ENCODE measurements at regions not wholly inside any gene's neighbourhood (a gene's known extent, or its start where the extent isn't known, plus 50 kb on each side); places are given as distances from the start of the nearest gene placed in this dataset.

DNA sequence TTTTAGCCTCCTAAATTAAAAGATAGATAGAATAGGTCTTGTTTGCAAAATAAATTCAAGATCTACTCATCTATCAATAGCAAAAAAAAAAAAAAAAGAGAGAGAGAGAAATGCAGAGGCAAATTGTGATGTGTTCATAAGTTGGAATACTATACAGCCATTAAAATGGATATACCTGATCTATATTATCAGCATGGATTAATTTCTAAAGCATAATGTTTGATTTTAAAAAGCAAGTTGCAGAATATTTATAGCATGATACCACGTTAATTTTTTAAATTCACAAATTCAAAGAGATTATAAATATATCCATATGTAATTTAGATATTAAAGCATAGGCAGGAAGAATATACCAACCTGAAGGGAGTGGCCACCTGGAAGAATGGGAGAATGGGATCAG lies 114.9 kb upstream of the PTPRT start:
- TF ChIP-seq SIN3A (IDR thresholded peaks at IDR 0.05; ENCODE audit: borderline replicate concordance, insufficient read depth, low read length), result no peak
- TF ChIP-seq, protein P1, sequence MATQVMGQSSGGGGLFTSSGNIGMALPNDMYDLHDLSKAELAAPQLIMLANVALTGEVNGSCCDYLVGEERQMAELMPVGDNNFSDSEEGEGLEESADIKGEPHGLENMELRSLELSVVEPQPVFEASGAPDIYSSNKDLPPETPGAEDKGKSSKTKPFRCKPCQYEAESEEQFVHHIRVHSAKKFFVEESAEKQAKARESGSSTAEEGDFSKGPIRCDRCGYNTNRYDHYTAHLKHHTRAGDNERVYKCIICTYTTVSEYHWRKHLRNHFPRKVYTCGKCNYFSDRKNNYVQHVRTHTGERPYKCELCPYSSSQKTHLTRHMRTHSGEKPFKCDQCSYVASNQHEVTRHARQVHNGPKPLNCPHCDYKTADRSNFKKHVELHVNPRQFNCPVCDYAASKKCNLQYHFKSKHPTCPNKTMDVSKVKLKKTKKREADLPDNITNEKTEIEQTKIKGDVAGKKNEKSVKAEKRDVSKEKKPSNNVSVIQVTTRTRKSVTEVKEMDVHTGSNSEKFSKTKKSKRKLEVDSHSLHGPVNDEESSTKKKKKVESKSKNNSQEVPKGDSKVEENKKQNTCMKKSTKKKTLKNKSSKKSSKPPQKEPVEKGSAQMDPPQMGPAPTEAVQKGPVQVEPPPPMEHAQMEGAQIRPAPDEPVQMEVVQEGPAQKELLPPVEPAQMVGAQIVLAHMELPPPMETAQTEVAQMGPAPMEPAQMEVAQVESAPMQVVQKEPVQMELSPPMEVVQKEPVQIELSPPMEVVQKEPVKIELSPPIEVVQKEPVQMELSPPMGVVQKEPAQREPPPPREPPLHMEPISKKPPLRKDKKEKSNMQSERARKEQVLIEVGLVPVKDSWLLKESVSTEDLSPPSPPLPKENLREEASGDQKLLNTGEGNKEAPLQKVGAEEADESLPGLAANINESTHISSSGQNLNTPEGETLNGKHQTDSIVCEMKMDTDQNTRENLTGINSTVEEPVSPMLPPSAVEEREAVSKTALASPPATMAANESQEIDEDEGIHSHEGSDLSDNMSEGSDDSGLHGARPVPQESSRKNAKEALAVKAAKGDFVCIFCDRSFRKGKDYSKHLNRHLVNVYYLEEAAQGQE (IDR thresholded peaks at IDR 0.05; ENCODE audit: insufficient read depth in 1 of 2, low read depth in 2 of 2, low read length in 2 of 2), result no peak
- no peak for TF ChIP-seq TAF1 (IDR thresholded peaks at IDR 0.05; ENCODE audit: borderline replicate concordance, insufficient read depth, low read length)
- no peak for TF ChIP-seq FOXP2 (optimal IDR thresholded peaks at IDR 0.05; ENCODE audit: borderline replicate concordance, extremely low read depth, extremely low read length, insufficient read depth)
- TF ChIP-seq POLR2AphosphoS5 (IDR thresholded peaks at IDR 0.05; ENCODE audit: low read depth, low read length), result no peak

DNA sequence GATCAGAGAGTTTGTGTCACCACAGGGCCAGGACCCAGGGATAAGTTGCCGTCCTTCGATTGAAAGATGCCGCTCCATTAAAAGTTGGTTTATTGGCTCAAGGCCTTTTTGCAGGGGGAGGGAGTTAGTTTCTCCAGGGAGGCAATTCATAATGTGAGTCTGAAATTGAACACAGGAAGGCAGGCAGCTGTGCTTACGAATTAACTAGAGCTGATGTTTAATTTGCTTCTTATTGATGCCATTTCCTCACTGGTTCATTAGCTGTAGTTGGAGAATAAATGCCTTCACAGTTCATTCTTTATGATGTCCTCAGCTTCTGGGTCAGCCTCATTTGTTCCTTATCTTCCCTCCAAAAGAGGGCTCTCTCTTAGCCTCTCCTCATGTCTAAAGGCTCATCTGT lies 113.2 kb upstream of the PTPRT start:
- TF ChIP-seq SIN3A (IDR thresholded peaks at IDR 0.05; ENCODE audit: borderline replicate concordance, insufficient read depth, low read length) (no peak), FOXP2 (optimal IDR thresholded peaks at IDR 0.05; ENCODE audit: borderline replicate concordance, extremely low read depth, extremely low read length, insufficient read depth) (no peak), TAF1 (IDR thresholded peaks at IDR 0.05; ENCODE audit: borderline replicate concordance, insufficient read depth, low read length) (no peak), POLR2AphosphoS5 (IDR thresholded peaks at IDR 0.05; ENCODE audit: low read depth, low read length) (no peak)

DNA sequence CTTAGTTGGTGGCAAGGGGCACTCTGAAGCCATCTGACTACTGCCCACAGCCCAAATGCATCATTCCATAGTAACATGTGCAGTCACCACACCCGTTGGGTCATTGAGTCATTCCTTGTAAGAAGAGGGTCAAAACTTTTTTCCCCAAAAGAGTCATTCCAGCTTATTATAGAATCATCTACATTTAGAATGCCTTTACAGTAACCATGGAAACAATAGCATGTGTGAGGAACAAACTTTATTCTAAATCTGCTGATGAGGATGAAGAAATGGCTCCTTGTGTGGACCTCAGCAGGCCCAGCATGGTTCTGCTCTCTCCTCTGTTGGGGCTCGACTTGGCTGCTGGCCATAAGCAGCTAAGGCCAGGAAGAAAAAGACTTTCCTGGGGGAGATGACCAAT lies 111.2 kb upstream of the PTPRT start:
- TF ChIP-seq SIN3A (IDR thresholded peaks at IDR 0.05; ENCODE audit: borderline replicate concordance, insufficient read depth, low read length) (no peak), TAF1 (IDR thresholded peaks at IDR 0.05; ENCODE audit: borderline replicate concordance, insufficient read depth, low read length) (no peak), POLR2AphosphoS5 (IDR thresholded peaks at IDR 0.05; ENCODE audit: low read depth, low read length) (no peak), FOXP2 (optimal IDR thresholded peaks at IDR 0.05; ENCODE audit: borderline replicate concordance, extremely low read depth, extremely low read length, insufficient read depth) (no peak)
- TF ChIP-seq, protein P1 (IDR thresholded peaks at IDR 0.05; ENCODE audit: insufficient read depth in 1 of 2, low read depth in 2 of 2, low read length in 2 of 2), result no peak

DNA sequence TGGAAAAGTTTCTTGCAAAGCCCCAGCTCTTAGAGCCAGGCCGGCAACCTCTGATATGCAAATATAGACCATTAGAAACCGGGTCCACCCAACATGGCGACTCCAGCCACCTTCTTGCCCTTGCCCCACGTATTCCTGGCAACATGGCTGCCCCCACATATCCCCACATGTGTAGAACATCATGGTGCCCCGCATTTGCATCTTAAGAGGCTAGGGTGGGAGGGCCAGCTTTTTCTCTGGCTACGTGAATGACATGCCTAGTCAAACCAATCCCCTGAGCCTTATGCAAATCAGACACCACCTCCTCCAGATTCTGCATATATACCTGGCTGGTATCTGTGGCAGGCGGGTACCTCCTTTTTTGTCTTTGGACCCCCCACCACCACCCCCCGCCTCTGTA lies 106.1 kb upstream of the PTPRT start:
- no peak for TF ChIP-seq FOXP2 (optimal IDR thresholded peaks at IDR 0.05; ENCODE audit: borderline replicate concordance, extremely low read depth, extremely low read length, insufficient read depth)
- no peak for TF ChIP-seq TAF1 (IDR thresholded peaks at IDR 0.05; ENCODE audit: borderline replicate concordance, insufficient read depth, low read length)
- TF ChIP-seq POLR2AphosphoS5 (IDR thresholded peaks at IDR 0.05; ENCODE audit: low read depth, low read length), result no peak
- TF ChIP-seq, protein P1 (IDR thresholded peaks at IDR 0.05; ENCODE audit: insufficient read depth in 1 of 2, low read depth in 2 of 2, low read length in 2 of 2), result no peak
- no peak for TF ChIP-seq SIN3A (IDR thresholded peaks at IDR 0.05; ENCODE audit: borderline replicate concordance, insufficient read depth, low read length)

DNA sequence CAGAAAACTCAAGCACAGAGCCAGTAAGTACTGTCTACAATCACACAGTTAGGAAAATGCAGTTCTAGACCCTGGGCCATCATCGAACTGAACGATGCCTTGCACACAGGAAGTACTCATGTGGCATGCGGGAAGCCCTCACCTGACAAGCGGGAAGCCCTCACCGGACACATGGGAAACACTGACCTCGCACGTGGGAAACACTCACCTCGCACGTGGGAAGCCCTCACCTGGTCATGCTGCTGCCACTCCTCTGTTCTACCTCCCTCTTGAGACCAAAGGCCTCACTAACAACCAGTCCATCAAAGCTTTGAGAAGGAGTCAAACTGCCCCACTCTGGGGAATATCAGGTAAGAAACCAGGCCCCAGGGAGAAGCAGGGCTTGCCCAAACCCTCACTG lies 105.6 kb upstream of the PTPRT start:
- TF ChIP-seq POLR2AphosphoS5 (IDR thresholded peaks at IDR 0.05; ENCODE audit: low read depth, low read length) (no peak), FOXP2 (optimal IDR thresholded peaks at IDR 0.05; ENCODE audit: borderline replicate concordance, extremely low read depth, extremely low read length, insufficient read depth) (no peak), TAF1 (IDR thresholded peaks at IDR 0.05; ENCODE audit: borderline replicate concordance, insufficient read depth, low read length) (no peak), SIN3A (IDR thresholded peaks at IDR 0.05; ENCODE audit: borderline replicate concordance, insufficient read depth, low read length) (no peak)
- TF ChIP-seq, protein P1 (IDR thresholded peaks at IDR 0.05; ENCODE audit: insufficient read depth in 1 of 2, low read depth in 2 of 2, low read length in 2 of 2), result no peak

Measured in PFSK-1 (cell line).